ENCODE measurements at regions not wholly inside any gene's neighbourhood (a gene's known extent, or its start where the extent isn't known, plus 50 kb on each side); places are given as distances from the start of the nearest gene placed in this dataset.

- H3K4me1 Mint-ChIP-seq (ENCODE audit: low read depth) = no peaks in the 10 kb centered on the region
Observed at GRCh38 chr11:15705891-15706290, 591.2 kb downstream of the INSC start.

GRCh38 chr11:15707194-15707593 is 592.5 kb downstream of the INSC start:
- intact Hi-C loops (cut with DNase I, micrococcal nuclease) = no loop called here
- no peak overlapping the region for H3K27ac ChIP-seq (ENCODE audit: low read depth in 1 of 2, low read length in 2 of 2)
- no peak for TF ChIP-seq CTCF (IDR thresholded peaks at IDR 0.05)
- peaks cover 0 to 7% of the 10 kb centered on the region in 2 experiments for H3K9me3 ChIP-seq (ENCODE audit: control insufficient read depth in 1 of 2, insufficient read depth in 1 of 2, low read length in 2 of 2)
- Mint-ChIP-seq H3K9me3 (no peaks in the 10 kb centered on the region), H3K4me1 (ENCODE audit: low read depth) (no peaks in the 10 kb centered on the region), H3K4me3 (no peak overlapping the region), H3K36me3 (ENCODE audit: low read depth) (no peaks in the 10 kb centered on the region), H3K27me3 (no peaks in the 10 kb centered on the region), H3K27ac (no peak overlapping the region)
- H3K27me3 ChIP-seq (ENCODE audit: control insufficient read depth in 1 of 2, insufficient read depth in 2 of 2, low read length in 2 of 2) = no peaks in the 10 kb centered on the region
- no peaks in the 10 kb centered on the region for H3K36me3 ChIP-seq (ENCODE audit: insufficient read depth, low read length)
- DNase-seq (no peak), ATAC-seq (ENCODE audit: poor library complexity) (no peak)
- POLR2A ChIA-PET = no interaction called here
- no peaks in the 10 kb centered on the region for H3K4me1 ChIP-seq (ENCODE audit: insufficient read depth, low read length)
- CTCF ChIA-PET = no interaction called here
- H3K4me3 ChIP-seq (ENCODE audit: low read length) = no peak overlapping the region

More at GRCh38 chr11:15705891-15706290, 591.2 kb downstream of the INSC start:
- intact Hi-C loops (cut with DNase I, micrococcal nuclease) = no loop called here
- ATAC-seq (ENCODE audit: poor library complexity) = no peak
- Mint-ChIP-seq H3K27ac (no peak overlapping the region), H3K36me3 (ENCODE audit: low read depth) (no peaks in the 10 kb centered on the region), H3K9me3 (no peaks in the 10 kb centered on the region), H3K4me3 (no peak overlapping the region), H3K27me3 (no peaks in the 10 kb centered on the region)
- H3K9me3 ChIP-seq (ENCODE audit: control insufficient read depth in 1 of 2, insufficient read depth in 1 of 2, low read length in 2 of 2) = peaks cover 0 to 7% of the 10 kb centered on the region in 2 experiments
- POLR2A ChIA-PET = no interaction called here
- H3K36me3 ChIP-seq (ENCODE audit: insufficient read depth, low read length) = no peaks in the 10 kb centered on the region
- CTCF ChIA-PET = no interaction called here
- H3K27me3 ChIP-seq (ENCODE audit: control insufficient read depth in 1 of 2, insufficient read depth in 2 of 2, low read length in 2 of 2) = no peaks in the 10 kb centered on the region
- no peak overlapping the region for H3K27ac ChIP-seq (ENCODE audit: low read depth in 1 of 2, low read length in 2 of 2)
- no peak overlapping the region for H3K4me3 ChIP-seq (ENCODE audit: low read length)
- H3K4me1 ChIP-seq (ENCODE audit: insufficient read depth, low read length) = no peaks in the 10 kb centered on the region
- no peak for TF ChIP-seq CTCF (IDR thresholded peaks at IDR 0.05)
- DNase-seq = no peak

- peaks cover 0 to 7% of the 10 kb centered on the region in 2 experiments for H3K9me3 ChIP-seq (ENCODE audit: control insufficient read depth in 1 of 2, insufficient read depth in 1 of 2, low read length in 2 of 2)
- H3K27ac Mint-ChIP-seq = no peak overlapping the region
- POLR2A ChIA-PET = no interaction called here
Observed at GRCh38 chr11:15707971-15708370, 593.2 kb downstream of the INSC start.

More at GRCh38 chr11:15707971-15708370, 593.2 kb downstream of the INSC start:
- H3K36me3 Mint-ChIP-seq (ENCODE audit: low read depth) = no peaks in the 10 kb centered on the region
- no peak overlapping the region for H3K4me3 Mint-ChIP-seq
- DNase-seq (no peak), ATAC-seq (ENCODE audit: poor library complexity) (no peak)
- Histone ChIP-seq H3K27ac (ENCODE audit: low read depth in 1 of 2, low read length in 2 of 2) (no peak overlapping the region), H3K27me3 (ENCODE audit: control insufficient read depth in 1 of 2, insufficient read depth in 2 of 2, low read length in 2 of 2) (no peaks in the 10 kb centered on the region), H3K36me3 (ENCODE audit: insufficient read depth, low read length) (no peaks in the 10 kb centered on the region), H3K4me1 (ENCODE audit: insufficient read depth, low read length) (no peaks in the 10 kb centered on the region), H3K4me3 (ENCODE audit: low read length) (no peak overlapping the region)
- no peaks in the 10 kb centered on the region for H3K9me3 Mint-ChIP-seq
- CTCF ChIA-PET = no interaction called here
- H3K4me1 Mint-ChIP-seq (ENCODE audit: low read depth) = no peaks in the 10 kb centered on the region
- H3K27me3 Mint-ChIP-seq = no peaks in the 10 kb centered on the region
- intact Hi-C loops (cut with DNase I, micrococcal nuclease) = no loop called here
- TF ChIP-seq CTCF (IDR thresholded peaks at IDR 0.05) = no peak
